ENCODE measurements at regions not wholly inside any gene's neighbourhood (a gene's known extent, or its start where the extent isn't known, plus 50 kb on each side); places are given as distances from the start of the nearest gene placed in this dataset.

DNA sequence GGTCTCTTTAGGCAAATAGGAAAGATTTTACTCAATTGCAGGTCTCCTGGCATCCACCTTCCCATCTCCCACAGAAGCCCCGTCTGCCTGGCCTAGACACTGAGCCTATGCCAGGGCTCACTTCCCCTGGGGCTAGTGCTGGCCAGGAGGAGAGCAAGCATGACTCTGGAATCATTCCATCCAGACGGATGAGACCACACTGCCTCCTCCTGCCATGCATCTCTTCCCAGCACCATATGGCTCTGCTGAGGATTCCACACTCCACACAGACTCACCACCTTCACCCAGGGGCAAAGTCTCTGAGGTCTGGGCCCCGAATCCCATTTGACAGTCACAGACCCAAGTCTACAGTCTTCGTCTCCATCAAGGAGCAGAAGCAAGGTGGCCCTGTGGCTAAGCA lies 346.5 kb downstream of the C16orf95 start:
- H3K9me3 ChIP-seq (replicated peaks; ENCODE audit: insufficient read depth, low read length): no peaks in the 10 kb centered on the region
- H3K36me3 ChIP-seq (replicated peaks; ENCODE audit: insufficient read depth, low read length): no peaks in the 10 kb centered on the region
- H3F3A ChIP-seq (ENCODE audit: insufficient read depth, low read length): no peaks in the 10 kb centered on the region
- H3K9ac ChIP-seq (ENCODE audit: low read length): no peak overlapping the region
- H2AFZ ChIP-seq (ENCODE audit: low read length): no peak overlapping the region
- H4K20me1 ChIP-seq (ENCODE audit: insufficient read depth, low read length): no peaks in the 10 kb centered on the region
- peaks cover 30% of the 10 kb centered on the region for H3K27me3 ChIP-seq (replicated peaks; ENCODE audit: insufficient read depth, low read length)
- H3K4me1 ChIP-seq (ENCODE audit: low read length): no peaks in the 10 kb centered on the region
- H3K4me3 ChIP-seq (ENCODE audit: low read length): no peak overlapping the region
- no peak overlapping the region for H3K4me2 ChIP-seq (ENCODE audit: low read depth, low read length)
- H3K79me2 ChIP-seq (ENCODE audit: low read length): no peaks in the 10 kb centered on the region
- no peak overlapping the region for H3K27ac ChIP-seq (ENCODE audit: low read length)
- no peaks in the 10 kb centered on the region for H3K9me2 ChIP-seq (replicated peaks; ENCODE audit: insufficient read depth, low read length)
- no peak for DNase-seq
- TF ChIP-seq, protein P1, sequence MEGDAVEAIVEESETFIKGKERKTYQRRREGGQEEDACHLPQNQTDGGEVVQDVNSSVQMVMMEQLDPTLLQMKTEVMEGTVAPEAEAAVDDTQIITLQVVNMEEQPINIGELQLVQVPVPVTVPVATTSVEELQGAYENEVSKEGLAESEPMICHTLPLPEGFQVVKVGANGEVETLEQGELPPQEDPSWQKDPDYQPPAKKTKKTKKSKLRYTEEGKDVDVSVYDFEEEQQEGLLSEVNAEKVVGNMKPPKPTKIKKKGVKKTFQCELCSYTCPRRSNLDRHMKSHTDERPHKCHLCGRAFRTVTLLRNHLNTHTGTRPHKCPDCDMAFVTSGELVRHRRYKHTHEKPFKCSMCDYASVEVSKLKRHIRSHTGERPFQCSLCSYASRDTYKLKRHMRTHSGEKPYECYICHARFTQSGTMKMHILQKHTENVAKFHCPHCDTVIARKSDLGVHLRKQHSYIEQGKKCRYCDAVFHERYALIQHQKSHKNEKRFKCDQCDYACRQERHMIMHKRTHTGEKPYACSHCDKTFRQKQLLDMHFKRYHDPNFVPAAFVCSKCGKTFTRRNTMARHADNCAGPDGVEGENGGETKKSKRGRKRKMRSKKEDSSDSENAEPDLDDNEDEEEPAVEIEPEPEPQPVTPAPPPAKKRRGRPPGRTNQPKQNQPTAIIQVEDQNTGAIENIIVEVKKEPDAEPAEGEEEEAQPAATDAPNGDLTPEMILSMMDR (IDR thresholded peaks at IDR 0.05; ENCODE audit: low read length): no peak

DNA sequence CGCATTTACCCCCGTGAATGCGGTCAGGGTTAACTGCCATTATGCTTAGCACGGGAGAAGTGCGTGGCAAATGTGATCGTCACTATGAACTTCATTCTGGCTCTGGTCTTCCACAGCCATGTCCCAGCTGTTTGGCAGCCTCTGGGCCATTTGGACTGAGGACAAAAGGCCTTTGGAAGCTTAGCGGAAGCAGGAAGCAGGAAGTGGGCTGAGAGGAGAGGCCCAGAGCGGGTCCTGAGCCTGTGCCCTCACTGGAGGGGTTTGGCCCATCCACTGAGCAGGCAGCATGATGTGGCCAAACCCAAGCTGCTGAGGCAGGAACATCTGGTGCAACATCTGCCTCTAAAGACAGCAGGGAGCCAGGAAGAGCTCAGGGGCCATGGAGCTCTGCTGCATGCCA lies 345.9 kb downstream of the C16orf95 start:
- Histone ChIP-seq H3F3A (ENCODE audit: insufficient read depth, low read length) (no peaks in the 10 kb centered on the region), H3K4me3 (ENCODE audit: low read length) (no peak overlapping the region), H3K27ac (ENCODE audit: low read length) (no peak overlapping the region), H3K36me3 (replicated peaks; ENCODE audit: insufficient read depth, low read length) (no peaks in the 10 kb centered on the region), H3K79me2 (ENCODE audit: low read length) (no peaks in the 10 kb centered on the region), H3K9me2 (replicated peaks; ENCODE audit: insufficient read depth, low read length) (no peaks in the 10 kb centered on the region), H3K9me3 (replicated peaks; ENCODE audit: insufficient read depth, low read length) (no peaks in the 10 kb centered on the region), H3K4me2 (ENCODE audit: low read depth, low read length) (no peak overlapping the region), H4K20me1 (ENCODE audit: insufficient read depth, low read length) (no peaks in the 10 kb centered on the region), H2AFZ (ENCODE audit: low read length) (no peak overlapping the region), H3K4me1 (ENCODE audit: low read length) (no peaks in the 10 kb centered on the region), H3K27me3 (replicated peaks; ENCODE audit: insufficient read depth, low read length) (peaks cover 30% of the 10 kb centered on the region), H3K9ac (ENCODE audit: low read length) (no peak overlapping the region)
- DNase-seq: no peak
- TF ChIP-seq EZH2 (optimal IDR thresholded peaks at IDR 0.05; ENCODE audit: low read depth, low read length) (no peak), EZH2phosphoT487 (IDR thresholded peaks at IDR 0.05; ENCODE audit: low read length) (no peak)
- TF ChIP-seq, protein P1 (IDR thresholded peaks at IDR 0.05; ENCODE audit: low read length): no peak

DNA sequence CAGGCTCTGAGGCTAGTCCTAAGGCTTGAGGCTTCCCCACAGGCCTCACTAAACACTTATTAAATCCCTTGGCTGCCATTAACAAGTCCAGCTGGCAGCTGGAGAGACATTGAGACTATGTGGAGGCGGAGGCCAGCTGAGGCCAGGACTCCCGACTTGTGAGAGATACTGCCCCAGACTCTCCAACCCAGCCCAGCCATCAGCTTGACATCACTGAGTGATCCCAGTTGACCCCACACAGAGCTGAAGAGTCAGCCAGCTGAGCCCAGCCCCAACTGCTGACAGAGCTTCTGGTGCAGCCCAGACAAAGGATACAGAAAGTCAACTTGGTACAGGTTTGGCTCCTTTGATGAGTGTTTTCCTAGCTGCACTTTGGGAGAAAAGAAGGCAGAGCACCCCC lies 343.1 kb downstream of the C16orf95 start:
- no peak overlapping the region for H2AFZ ChIP-seq (ENCODE audit: low read length)
- no peaks in the 10 kb centered on the region for H3K79me2 ChIP-seq (ENCODE audit: low read length)
- no peak overlapping the region for H3K4me3 ChIP-seq (ENCODE audit: low read length)
- no peak overlapping the region for H3K27ac ChIP-seq (ENCODE audit: low read length)
- H3F3A ChIP-seq (ENCODE audit: insufficient read depth, low read length): no peaks in the 10 kb centered on the region
- no peak overlapping the region for H3K4me2 ChIP-seq (ENCODE audit: low read depth, low read length)
- no peak for DNase-seq
- H3K36me3 ChIP-seq (replicated peaks; ENCODE audit: insufficient read depth, low read length): no peaks in the 10 kb centered on the region
- H3K9ac ChIP-seq (ENCODE audit: low read length): no peak overlapping the region
- H3K9me2 ChIP-seq (replicated peaks; ENCODE audit: insufficient read depth, low read length): no peaks in the 10 kb centered on the region
- TF ChIP-seq, protein P1 (IDR thresholded peaks at IDR 0.05; ENCODE audit: low read length): no peak
- TF ChIP-seq EZH2 (optimal IDR thresholded peaks at IDR 0.05; ENCODE audit: low read depth, low read length) (no peak), EZH2phosphoT487 (IDR thresholded peaks at IDR 0.05; ENCODE audit: low read length) (no peak)
- peaks cover 8% of the 10 kb centered on the region for H3K27me3 ChIP-seq (replicated peaks; ENCODE audit: insufficient read depth, low read length)
- no peaks in the 10 kb centered on the region for H3K9me3 ChIP-seq (replicated peaks; ENCODE audit: insufficient read depth, low read length)
- no peaks in the 10 kb centered on the region for H3K4me1 ChIP-seq (ENCODE audit: low read length)
- H4K20me1 ChIP-seq (ENCODE audit: insufficient read depth, low read length): no peaks in the 10 kb centered on the region
